Panc1 (cell line): ENCODE measurements at regions not wholly inside any gene's neighbourhood (a gene's known extent, or its start where the extent isn't known, plus 50 kb on each side); places are given as distances from the start of the nearest gene placed in this dataset.
"Not testable (repeated sequence)": the region's sequence is repeated elsewhere in the genome, so short reads cannot be mapped to it uniquely, and the experiment has no call there.

ENCODE experiments used
- ATAC-seq: fragments of 200-7000 bp; cut with Tn5 transposase; 2 replicates; pipeline ENCODE4 v1.9.1; 2020; ENCODE audit warnings: mild to moderate bottlenecking, moderate library complexity
- BruUV-seq: library from RNA; stranded (reverse); fragments of 400-500 nt; replicated peaks from 2 replicates; lab custom pipeline; 2021; lab: Mats Ljungman, UMichigan
- CTCF ChIA-PET: fragments of 300-600 bp; sonication (Branson Sonifier 250); formaldehyde crosslinking; loops from one replicate; lab custom pipeline; 2022; ENCODE audit warnings: antibody characterized with exemption; lab: Charles Lee
- POLR2A ChIA-PET: fragments of 300-600 bp; sonication (Branson Sonifier 250); formaldehyde crosslinking; loops from one replicate; lab custom pipeline; 2022; ENCODE audit warnings: antibody characterized with exemption; lab: Charles Lee
- DNase-seq: peaks from one replicate; pipeline ENCODE4 v3.0.0-alpha.2; 2010; ENCODE audit warnings: low read depth, low spot score
- H3K27ac ChIP-seq: 2 replicates; pipeline ENCODE4 v1.5.1; 2011; ENCODE audit warnings: mild to moderate bottlenecking, low read length, inconsistent platforms
- H3K27me3 ChIP-seq: fragments of 200-500 bp; sonication (Bioruptor generic); 2 replicates; pipeline ENCODE4 v1.6.0; 2014; ENCODE audit warnings: low read length, inconsistent platforms; ENCODE audit not compliant: control insufficient read depth, insufficient read depth
- H3K36me3 ChIP-seq: fragments of 200-500 bp; sonication (Bioruptor generic); 2 replicates; pipeline ENCODE4 v1.5.1; 2014; ENCODE audit warnings: inconsistent platforms, mild to moderate bottlenecking, low read length, moderate library complexity; ENCODE audit not compliant: control insufficient read depth, insufficient read depth
- H3K4me1 ChIP-seq: 2 replicates; pipeline ENCODE4 v1.5.1; 2011; ENCODE audit warnings: inconsistent platforms, mild to moderate bottlenecking, low read length, moderate library complexity; ENCODE audit not compliant: control insufficient read depth, insufficient read depth
- H3K4me3 ChIP-seq, 2 experiments: 2 replicates each; pipeline ENCODE4 v1.5.1; 2011 to 2012; ENCODE audit warnings: low read depth in 2 of 2, low read length in 2 of 2, mild to moderate bottlenecking in 2 of 2, inconsistent platforms in 1 of 2, moderate library complexity in 1 of 2
- H3K9me3 ChIP-seq: fragments of 200-500 bp; sonication (Bioruptor generic); 2 replicates; pipeline ENCODE4 v1.5.1; 2014; ENCODE audit warnings: low read depth, mild to moderate bottlenecking, inconsistent platforms, low read length, moderate library complexity; ENCODE audit not compliant: control insufficient read depth, insufficient read depth
- CTCF ChIP-seq: fragments of 450-650 bp; IDR thresholded peaks from 2 replicates; pipeline ENCODE4 v1.5.1; 2017; ENCODE audit warnings: mild to moderate bottlenecking
- POLR2AphosphoS5 ChIP-seq: IDR thresholded peaks from 2 replicates; pipeline ENCODE4 v1.6.1; 2012; ENCODE audit warnings: mild to moderate bottlenecking, low read depth, low read length, moderate library complexity
- REST ChIP-seq, 2 experiments: IDR thresholded peaks; 2 replicates each; pipeline ENCODE4 v1.6.1; 2011 to 2012; ENCODE audit warnings: low read depth in 2 of 2, control low read depth in 1 of 2, low read length in 1 of 2, mild to moderate bottlenecking in 1 of 2, moderate library complexity in 1 of 2; ENCODE audit not compliant: insufficient read depth in 1 of 2
- SIN3A ChIP-seq: IDR thresholded peaks from 2 replicates; pipeline ENCODE4 v1.6.1; 2012; ENCODE audit warnings: low read depth, mild to moderate bottlenecking, low read length, moderate library complexity, borderline replicate concordance; ENCODE audit not compliant: insufficient read depth
- TCF7L2 ChIP-seq: IDR thresholded peaks from 2 replicates; pipeline ENCODE4 v1.6.1; 2011; ENCODE audit warnings: mild to moderate bottlenecking, low read depth, low read length, inconsistent platforms
- in situ Hi-C: cut with HindIII; loops from 2 replicates; pipeline ENCODE4 v1.10.0; 2016; ENCODE audit warnings: low sequenced_read_pairs, low pct_unique_long_range_greater_than_20kb
- intact Hi-C: fragments of 100-400 bp; cut with micrococcal nuclease; formaldehyde crosslinking; loops from one replicate; pipeline ENCODE4 v1.10.0; 2022; ENCODE audit not compliant: unreplicated experiment

- H3K27ac ChIP-seq, intact Hi-C loops, ATAC-seq, H3K36me3 ChIP-seq, POLR2A ChIA-PET, H3K27me3 ChIP-seq, H3K9me3 ChIP-seq, DNase-seq, BruUV-seq, in situ Hi-C loops, CTCF ChIA-PET, H3K4me3 ChIP-seq, H3K4me1 ChIP-seq: not testable (repeated sequence)
These were observed 97.7 kb upstream of the CCDC90B start for GRCh38 chr11:83383838-83384237.

- intact Hi-C loops: no loop called here
- CTCF ChIA-PET: no interaction called here
- Histone ChIP-seq H3K36me3 (no peaks in the 10 kb centered on the region), H3K27me3 (no peaks in the 10 kb centered on the region), H3K9me3 (no peaks in the 10 kb centered on the region), H3K4me1 (no peaks in the 10 kb centered on the region), H3K4me3 (no peak overlapping the region), H3K27ac (no peak overlapping the region)
- TF ChIP-seq SIN3A (no peak), TCF7L2 (no peak), CTCF (no peak), POLR2AphosphoS5 (no peak), REST (IDR thresholded peaks at IDR 0.05; ENCODE audit: insufficient read depth in 1 of 2, low read depth in 2 of 2, low read length in 1 of 2) (no peak)
- ATAC-seq (no peak), DNase-seq (no peak)
- in situ Hi-C loops: no loop called here
- POLR2A ChIA-PET: interaction anchor here (0.7 kb wide), 1 partner anchor 531 kb away, joined by 4 read pairs; no protein-coding TSS in a partner anchor
- BruUV-seq: no TSS peak
These were observed 88.1 kb upstream of the CCDC90B start for GRCh38 chr11:83374311-83374710.

GRCh38 chr11:83371489-83371888 is 85.3 kb upstream of the CCDC90B start:
- BruUV-seq: no TSS peak
- no peaks in the 10 kb centered on the region for H3K4me1 ChIP-seq
- intact Hi-C loops (no loop called here), in situ Hi-C loops (no loop called here)
- H3K4me3 ChIP-seq: no peak overlapping the region
- no peak overlapping the region for H3K27ac ChIP-seq
- ATAC-seq (no peak), DNase-seq (no peak)
- TF ChIP-seq SIN3A (no peak), POLR2AphosphoS5 (no peak), CTCF (no peak), TCF7L2 (no peak), REST (IDR thresholded peaks at IDR 0.05; ENCODE audit: insufficient read depth in 1 of 2, low read depth in 2 of 2, low read length in 1 of 2) (no peak)
- no peaks in the 10 kb centered on the region for H3K27me3 ChIP-seq
- H3K36me3 ChIP-seq: no peaks in the 10 kb centered on the region
- ChIA-PET POLR2A (no interaction called here), CTCF (no interaction called here)
- peaks cover 12% of the 10 kb centered on the region; the same call in 1 of the 2 replicates for H3K9me3 ChIP-seq
